Activated naive CD4-positive, alpha-beta T cell treated with anti-CD3 and anti-CD28 coated beads, Interleukin-2, amount 10 ng/mL, durations not matched to agents 7 days and 5 days (primary cell): ENCODE measurements at regions not wholly inside any gene's neighbourhood (a gene's known extent, or its start where the extent isn't known, plus 50 kb on each side); places are given as distances from the start of the nearest gene placed in this dataset.

ENCODE experiments used
- CTCF ChIA-PET: fragments of 350-600 bp; sonication (Branson Sonifier 250); formaldehyde crosslinking; loops from one replicate; lab custom pipeline; 2021; ENCODE audit warnings: antibody characterized with exemption; lab: Charles Lee
- DNase-seq: peaks from one replicate; pipeline ENCODE4 v3.0.0-alpha.2; 2020
- H3K27ac Mint-ChIP-seq: one replicate; pipeline ENCODE4 v1.8.0; 2021; ENCODE audit warnings: mild to moderate bottlenecking, moderate library complexity, mixed read lengths
- H3K27me3 Mint-ChIP-seq: one replicate; pipeline ENCODE4 v1.8.0; 2021; ENCODE audit warnings: mild to moderate bottlenecking, mixed read lengths
- H3K36me3 Mint-ChIP-seq: one replicate; pipeline ENCODE4 v1.8.0; 2021; ENCODE audit warnings: mixed read lengths
- H3K4me1 Mint-ChIP-seq: one replicate; pipeline ENCODE4 v1.8.0; 2021; ENCODE audit warnings: mixed read lengths
- H3K4me3 Mint-ChIP-seq: one replicate; pipeline ENCODE4 v1.8.0; 2021; ENCODE audit warnings: mild to moderate bottlenecking, moderate library complexity, mixed read lengths
- H3K9me3 Mint-ChIP-seq: one replicate; pipeline ENCODE4 v1.8.0; 2021; ENCODE audit warnings: mixed read lengths

DNA sequence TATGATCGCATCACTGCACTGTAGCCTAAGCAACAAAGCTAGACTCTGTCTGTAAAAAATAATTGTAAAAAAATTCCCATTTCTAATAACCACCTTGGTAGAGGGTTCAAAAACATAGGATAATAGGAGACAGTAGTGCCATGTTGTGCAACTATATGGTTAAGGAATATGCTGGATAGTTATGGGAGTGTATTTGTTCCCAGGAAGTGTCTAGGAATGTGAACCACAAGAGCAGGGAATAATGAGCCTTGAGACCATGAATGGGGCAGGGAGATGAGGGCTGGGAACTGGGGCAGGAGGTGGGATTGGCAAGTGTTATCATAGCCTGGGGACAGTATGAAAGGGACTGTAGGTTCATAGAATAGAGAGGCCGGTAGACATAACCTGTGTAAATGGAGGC lies 50.4 kb downstream of the RUSC2 start:
- Mint-ChIP-seq H3K27me3 (peaks cover 7% of the 10 kb centered on the region), H3K4me1 (no peaks in the 10 kb centered on the region), H3K9me3 (no peaks in the 10 kb centered on the region), H3K27ac (no peak overlapping the region), H3K36me3 (no peaks in the 10 kb centered on the region), H3K4me3 (no peak overlapping the region)
- no peak for DNase-seq
- CTCF ChIA-PET: interaction anchor here (0.6 to 1.9 kb wide), 2 partner anchors 12 to 394 kb away, joined by 3 to 4 read pairs; no protein-coding TSS in a partner anchor

DNA sequence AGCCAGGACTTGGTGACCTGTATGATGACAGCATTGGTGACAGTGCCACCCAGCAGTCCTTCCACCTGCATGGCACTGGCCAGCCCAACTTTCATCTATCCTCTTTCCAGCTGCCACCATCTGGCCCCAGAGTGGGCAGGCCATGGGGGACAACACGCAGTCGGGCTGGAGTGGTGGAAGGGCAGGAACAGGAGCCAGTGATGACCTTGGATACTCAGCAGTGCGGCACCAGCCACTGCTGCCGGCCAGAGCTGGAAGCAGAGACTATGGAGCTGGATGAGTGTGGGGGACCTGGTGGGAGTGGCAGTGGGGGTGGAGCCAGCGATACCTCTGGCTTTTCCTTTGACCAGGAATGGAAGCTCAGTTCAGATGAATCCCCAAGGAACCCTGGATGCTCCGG lies 56.9 kb downstream of the RUSC2 start:
- no peaks in the 10 kb centered on the region for H3K9me3 Mint-ChIP-seq
- no peaks in the 10 kb centered on the region for H3K27me3 Mint-ChIP-seq
- H3K36me3 Mint-ChIP-seq: no peaks in the 10 kb centered on the region
- H3K4me1 Mint-ChIP-seq: no peaks in the 10 kb centered on the region
- DNase-seq: no peak
- CTCF ChIA-PET: no interaction called here
- no peak overlapping the region for H3K27ac Mint-ChIP-seq
- H3K4me3 Mint-ChIP-seq: no peak overlapping the region

DNA sequence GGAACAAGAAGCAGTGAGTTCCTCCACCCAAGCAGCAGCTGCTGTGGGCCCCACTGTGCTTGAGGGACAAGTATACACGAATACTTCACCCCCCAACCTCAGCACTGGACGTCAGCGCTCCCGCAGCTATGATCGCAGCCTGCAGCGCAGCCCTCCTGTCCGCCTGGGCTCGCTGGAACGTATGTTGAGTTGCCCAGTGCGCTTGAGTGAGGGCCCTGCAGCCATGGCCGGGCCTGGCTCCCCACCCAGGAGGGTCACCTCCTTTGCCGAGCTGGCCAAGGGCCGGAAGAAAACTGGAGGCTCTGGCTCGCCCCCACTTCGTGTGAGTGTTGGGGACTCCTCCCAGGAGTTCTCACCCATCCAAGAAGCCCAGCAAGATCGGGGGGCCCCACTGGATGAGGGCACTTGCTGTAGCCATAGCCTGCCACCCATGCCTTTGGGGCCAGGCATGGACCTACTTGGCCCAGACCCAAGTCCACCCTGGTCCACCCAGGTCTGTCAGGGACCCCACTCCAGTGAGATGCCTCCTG lies 57.1 kb upstream of the TESK1 start:
- Mint-ChIP-seq H3K4me3 (no peak overlapping the region), H3K27ac (no peak overlapping the region), H3K36me3 (no peaks in the 10 kb centered on the region), H3K9me3 (no peaks in the 10 kb centered on the region), H3K27me3 (no peaks in the 10 kb centered on the region), H3K4me1 (no peaks in the 10 kb centered on the region)
- no peak for DNase-seq
- CTCF ChIA-PET: no interaction called here

- CTCF ChIA-PET: no interaction called here
- H3K36me3 Mint-ChIP-seq: no peaks in the 10 kb centered on the region
- no peak for DNase-seq
- no peak overlapping the region for H3K4me3 Mint-ChIP-seq
- H3K9me3 Mint-ChIP-seq: no peaks in the 10 kb centered on the region
- no peaks in the 10 kb centered on the region for H3K27me3 Mint-ChIP-seq
- H3K4me1 Mint-ChIP-seq: no peaks in the 10 kb centered on the region
- no peak overlapping the region for H3K27ac Mint-ChIP-seq
Observed at GRCh38 chr9:35548571-35548970, 56.5 kb upstream of the TESK1 start.

DNA sequence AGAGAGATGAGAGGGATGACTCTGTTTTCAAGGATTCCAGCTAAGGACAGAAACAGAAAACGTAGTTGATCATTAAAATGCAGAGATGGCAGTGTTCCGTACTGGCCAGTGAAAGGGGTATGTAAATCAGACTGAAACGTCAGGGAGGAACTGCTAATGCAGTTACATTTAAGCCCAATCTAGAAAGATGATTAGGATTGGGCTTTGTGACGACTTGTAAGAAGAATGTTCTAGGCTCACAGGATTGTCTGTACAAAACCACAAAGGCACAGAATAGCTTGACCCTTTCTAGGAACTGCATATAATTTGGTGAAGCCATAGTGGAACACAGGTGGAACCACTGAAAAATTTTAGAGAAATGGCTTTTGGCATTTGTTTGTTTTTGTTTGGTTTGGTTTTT lies 55.6 kb upstream of the TESK1 start:
- H3K27me3 Mint-ChIP-seq: no peaks in the 10 kb centered on the region
- H3K4me1 Mint-ChIP-seq: no peaks in the 10 kb centered on the region
- CTCF ChIA-PET: interaction anchor here (0.7 kb wide), 1 partner anchor 27 kb away, joined by 3 read pairs; no protein-coding TSS in a partner anchor
- no peak for DNase-seq
- no peak overlapping the region for H3K4me3 Mint-ChIP-seq
- no peaks in the 10 kb centered on the region for H3K9me3 Mint-ChIP-seq
- H3K36me3 Mint-ChIP-seq: no peaks in the 10 kb centered on the region
- H3K27ac Mint-ChIP-seq: no peak overlapping the region

GRCh38 chr9:35552376-35552775 lies 52.7 kb upstream of the TESK1 start:
- CTCF ChIA-PET: interaction anchor here (0.6 to 3.0 kb wide), 11 partner anchors 9 to 76 kb away, joined by 3 to 29 read pairs (median 8); partner anchors contain the start of gene RUSC2
- Mint-ChIP-seq H3K9me3 (no peaks in the 10 kb centered on the region), H3K27me3 (no peaks in the 10 kb centered on the region), H3K27ac (no peak overlapping the region), H3K4me3 (no peak overlapping the region), H3K4me1 (no peaks in the 10 kb centered on the region), H3K36me3 (no peaks in the 10 kb centered on the region)
- DNase-seq: no peak

DNA sequence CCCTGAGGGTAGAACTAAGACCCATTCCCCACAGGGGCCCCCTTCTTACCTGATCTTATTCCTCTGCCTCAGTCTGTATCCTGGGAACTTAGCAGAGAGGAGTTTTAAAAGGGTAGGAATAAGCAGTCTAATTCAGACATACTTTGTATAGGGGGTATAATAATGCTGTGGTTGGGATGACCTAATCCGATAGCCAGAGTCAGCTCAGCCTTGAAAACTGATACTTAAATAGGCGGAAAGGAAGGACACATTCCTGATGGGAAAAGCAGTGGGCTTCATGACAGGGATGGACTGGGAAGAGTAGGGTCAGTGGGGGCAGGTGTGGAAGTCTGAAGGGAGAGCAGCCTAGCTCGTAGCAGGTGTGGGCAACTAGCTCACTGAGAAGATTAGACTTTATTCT lies 52.2 kb upstream of the TESK1 start:
- H3K27me3 Mint-ChIP-seq: no peaks in the 10 kb centered on the region
- H3K4me3 Mint-ChIP-seq: no peak overlapping the region
- no peak for DNase-seq
- CTCF ChIA-PET: interaction anchor here (0.6 to 3.0 kb wide), 20 partner anchors 9 to 294 kb away, joined by 3 to 29 read pairs (median 6); partner anchors contain the start of gene RUSC2
- H3K9me3 Mint-ChIP-seq: no peaks in the 10 kb centered on the region
- no peaks in the 10 kb centered on the region for H3K36me3 Mint-ChIP-seq
- H3K4me1 Mint-ChIP-seq: no peaks in the 10 kb centered on the region
- H3K27ac Mint-ChIP-seq: no peak overlapping the region

DNA sequence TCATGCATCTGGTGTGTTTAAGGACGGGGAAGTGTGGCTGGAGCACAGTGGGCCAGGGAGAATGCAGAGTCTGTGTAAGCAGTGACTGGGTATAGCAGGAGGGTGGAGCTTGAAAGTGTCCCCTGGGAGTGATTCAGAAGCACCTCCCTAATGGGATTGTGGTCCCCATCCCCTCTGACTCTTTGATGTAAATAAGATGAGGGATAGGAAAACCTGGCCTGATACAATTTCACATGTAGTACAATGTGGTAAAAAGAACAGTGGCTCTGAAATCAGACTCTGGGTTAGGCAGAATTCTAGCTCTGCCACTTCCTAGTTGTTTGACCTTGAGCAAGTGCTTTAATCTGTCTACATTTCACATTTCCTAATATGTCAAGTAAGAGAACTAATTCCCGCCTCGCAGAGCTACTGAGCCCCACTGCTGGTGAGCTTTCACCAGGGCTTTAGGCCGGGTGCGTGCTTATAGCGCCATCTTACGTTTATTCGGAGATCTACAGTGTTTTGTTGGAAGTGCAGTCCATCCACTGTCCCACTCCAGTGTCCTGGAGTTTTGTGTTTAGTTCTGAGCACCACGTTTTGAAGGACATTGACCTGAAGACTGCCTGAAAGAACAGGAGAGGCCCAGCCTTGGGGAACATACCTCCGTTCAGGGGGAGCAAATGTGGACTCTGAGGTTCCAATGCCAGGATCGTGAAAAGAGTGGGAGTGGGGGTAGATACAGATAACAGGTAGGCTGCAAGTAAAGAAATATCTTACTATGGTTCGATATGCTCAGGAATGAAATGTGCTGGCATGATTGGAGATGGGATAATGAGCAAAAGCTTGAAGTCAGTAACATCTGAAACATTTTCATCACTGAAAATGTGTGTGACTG lies 51.2 kb upstream of the TESK1 start:
- Mint-ChIP-seq H3K36me3 (no peaks in the 10 kb centered on the region), H3K27me3 (no peaks in the 10 kb centered on the region), H3K4me3 (no peak overlapping the region), H3K9me3 (no peaks in the 10 kb centered on the region), H3K4me1 (no peaks in the 10 kb centered on the region), H3K27ac (no peak overlapping the region)
- peak; percentile 60 for DNase-seq
- CTCF ChIA-PET: interaction anchor here (0.6 to 3.0 kb wide), 30 partner anchors 8 to 654 kb away, joined by 3 to 29 read pairs (median 6); partner anchors contain the start of gene RUSC2

DNA sequence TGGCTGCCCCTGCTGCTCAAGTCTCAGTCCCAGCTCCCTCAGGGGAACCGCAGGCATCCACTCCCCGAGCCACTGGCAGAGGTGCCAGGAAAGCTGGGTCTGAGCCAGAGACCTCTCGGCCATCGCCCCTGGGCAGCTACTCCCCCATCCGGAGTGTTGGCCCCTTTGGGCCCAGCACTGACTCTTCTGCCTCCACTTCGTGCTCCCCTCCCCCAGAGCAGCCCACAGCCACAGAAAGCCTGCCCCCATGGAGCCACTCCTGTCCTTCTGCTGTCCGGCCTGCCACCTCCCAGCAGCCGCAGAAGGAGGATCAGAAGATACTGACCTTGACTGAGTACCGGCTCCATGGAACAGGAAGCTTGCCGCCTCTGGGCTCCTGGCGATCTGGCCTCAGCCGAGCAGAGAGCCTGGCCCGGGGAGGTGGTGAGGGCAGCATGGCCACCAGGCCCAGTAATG lies 49.8 kb upstream of the TESK1 start:
- Mint-ChIP-seq H3K4me3 (no peak overlapping the region), H3K27ac (no peak overlapping the region), H3K36me3 (no peaks in the 10 kb centered on the region), H3K4me1 (no peaks in the 10 kb centered on the region), H3K9me3 (no peaks in the 10 kb centered on the region), H3K27me3 (no peaks in the 10 kb centered on the region)
- no peak for DNase-seq
- CTCF ChIA-PET: interaction anchor here (1.8 to 3.0 kb wide), 4 partner anchors 11 to 76 kb away, joined by 3 to 29 read pairs (median 7); no protein-coding TSS in a partner anchor
